Erythroblast (primary cell): ENCODE measurements at regions not wholly inside any gene's neighbourhood (a gene's known extent, or its start where the extent isn't known, plus 50 kb on each side); places are given as distances from the start of the nearest gene placed in this dataset.

Experiments used
- GATA1 ChIP-seq: IDR thresholded peaks from 2 replicates; pipeline ENCODE4 v1.6.1; 2011; ENCODE audit warnings: low read depth, mild to moderate bottlenecking, control low read depth, low read length, moderate library complexity
- POLR2A ChIP-seq: IDR thresholded peaks from 2 replicates; pipeline ENCODE4 v1.6.1; 2011; ENCODE audit warnings: mild to moderate bottlenecking, low read length

- TF ChIP-seq POLR2A (no peak), GATA1 (no peak)
Measured at GRCh38 chr9:105168870-105169319, 75.6 kb upstream of the SLC44A1 start.
